GM12874 (cell line): ENCODE measurements at regions not wholly inside any gene's neighbourhood (a gene's known extent, or its start where the extent isn't known, plus 50 kb on each side); places are given as distances from the start of the nearest gene placed in this dataset.

Experiments used
- TF ChIP-seq, protein P1 (sequence below): IDR thresholded peaks from 2 replicates; pipeline ENCODE4 v1.5.1; 2011; ENCODE audit warnings: low read depth, mild to moderate bottlenecking, control low read depth, low read length, moderate library complexity; ENCODE audit not compliant: insufficient read depth

DNA sequence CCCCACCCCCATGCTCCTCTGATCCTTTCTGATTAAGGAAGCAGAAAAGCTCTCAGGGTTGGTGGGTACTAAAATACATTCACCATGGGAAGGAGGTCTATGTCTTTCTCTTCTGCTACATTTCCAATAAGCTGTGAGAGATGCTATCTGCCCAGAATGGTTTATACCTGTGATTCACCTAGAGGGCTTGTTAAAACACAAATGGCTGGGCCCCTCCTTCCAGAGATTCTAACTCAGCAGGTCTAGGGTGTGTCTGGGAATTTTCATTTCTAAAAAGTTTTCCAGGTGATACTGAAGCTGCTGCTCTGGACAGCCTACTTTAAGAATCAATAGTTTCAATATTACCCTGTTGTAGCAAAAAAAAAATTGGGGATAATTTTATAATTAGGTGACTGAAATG is 772.2 kb upstream of the ZEB2 start:
- TF ChIP-seq, protein P1, sequence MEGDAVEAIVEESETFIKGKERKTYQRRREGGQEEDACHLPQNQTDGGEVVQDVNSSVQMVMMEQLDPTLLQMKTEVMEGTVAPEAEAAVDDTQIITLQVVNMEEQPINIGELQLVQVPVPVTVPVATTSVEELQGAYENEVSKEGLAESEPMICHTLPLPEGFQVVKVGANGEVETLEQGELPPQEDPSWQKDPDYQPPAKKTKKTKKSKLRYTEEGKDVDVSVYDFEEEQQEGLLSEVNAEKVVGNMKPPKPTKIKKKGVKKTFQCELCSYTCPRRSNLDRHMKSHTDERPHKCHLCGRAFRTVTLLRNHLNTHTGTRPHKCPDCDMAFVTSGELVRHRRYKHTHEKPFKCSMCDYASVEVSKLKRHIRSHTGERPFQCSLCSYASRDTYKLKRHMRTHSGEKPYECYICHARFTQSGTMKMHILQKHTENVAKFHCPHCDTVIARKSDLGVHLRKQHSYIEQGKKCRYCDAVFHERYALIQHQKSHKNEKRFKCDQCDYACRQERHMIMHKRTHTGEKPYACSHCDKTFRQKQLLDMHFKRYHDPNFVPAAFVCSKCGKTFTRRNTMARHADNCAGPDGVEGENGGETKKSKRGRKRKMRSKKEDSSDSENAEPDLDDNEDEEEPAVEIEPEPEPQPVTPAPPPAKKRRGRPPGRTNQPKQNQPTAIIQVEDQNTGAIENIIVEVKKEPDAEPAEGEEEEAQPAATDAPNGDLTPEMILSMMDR = no peak

DNA sequence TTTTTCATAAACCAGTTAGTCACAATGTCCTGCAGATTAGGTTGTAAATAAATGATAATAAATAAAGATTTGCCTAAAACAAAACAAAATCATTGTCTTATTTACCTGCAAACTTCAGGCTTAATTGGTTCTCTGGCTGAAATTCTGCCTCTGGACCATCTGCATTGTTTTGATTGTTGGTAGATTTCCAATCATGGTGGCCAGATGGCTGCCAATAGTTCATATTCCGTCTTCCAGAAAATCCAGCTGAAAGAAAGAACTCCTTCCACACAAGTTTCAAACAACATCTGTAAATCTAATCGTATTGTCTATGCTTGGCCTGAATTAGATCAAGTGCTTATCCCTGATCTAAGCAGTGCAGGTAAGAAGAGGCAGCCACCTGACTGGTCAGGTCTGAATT is 771.1 kb upstream of the ZEB2 start:
- TF ChIP-seq, protein P1 = no peak

DNA sequence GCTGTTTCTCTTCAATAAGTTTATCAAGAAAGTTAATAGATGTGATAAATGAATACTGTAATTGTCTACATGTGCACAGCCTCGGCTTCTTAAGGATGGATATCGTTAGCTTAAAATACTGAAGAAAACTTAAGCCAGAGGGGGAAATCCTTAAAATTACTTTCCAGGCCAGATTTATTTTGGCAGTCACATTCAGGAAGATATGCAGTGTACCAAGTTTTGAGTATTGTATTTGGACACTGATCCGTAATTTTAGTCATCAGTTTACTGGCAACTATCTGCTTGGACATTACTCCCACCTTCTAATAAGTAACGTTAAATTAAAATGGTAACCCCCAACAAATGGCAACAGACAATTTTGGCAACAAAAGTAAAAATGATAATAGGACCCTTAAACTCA is 770.0 kb upstream of the ZEB2 start:
- TF ChIP-seq, protein P1 = no peak

DNA sequence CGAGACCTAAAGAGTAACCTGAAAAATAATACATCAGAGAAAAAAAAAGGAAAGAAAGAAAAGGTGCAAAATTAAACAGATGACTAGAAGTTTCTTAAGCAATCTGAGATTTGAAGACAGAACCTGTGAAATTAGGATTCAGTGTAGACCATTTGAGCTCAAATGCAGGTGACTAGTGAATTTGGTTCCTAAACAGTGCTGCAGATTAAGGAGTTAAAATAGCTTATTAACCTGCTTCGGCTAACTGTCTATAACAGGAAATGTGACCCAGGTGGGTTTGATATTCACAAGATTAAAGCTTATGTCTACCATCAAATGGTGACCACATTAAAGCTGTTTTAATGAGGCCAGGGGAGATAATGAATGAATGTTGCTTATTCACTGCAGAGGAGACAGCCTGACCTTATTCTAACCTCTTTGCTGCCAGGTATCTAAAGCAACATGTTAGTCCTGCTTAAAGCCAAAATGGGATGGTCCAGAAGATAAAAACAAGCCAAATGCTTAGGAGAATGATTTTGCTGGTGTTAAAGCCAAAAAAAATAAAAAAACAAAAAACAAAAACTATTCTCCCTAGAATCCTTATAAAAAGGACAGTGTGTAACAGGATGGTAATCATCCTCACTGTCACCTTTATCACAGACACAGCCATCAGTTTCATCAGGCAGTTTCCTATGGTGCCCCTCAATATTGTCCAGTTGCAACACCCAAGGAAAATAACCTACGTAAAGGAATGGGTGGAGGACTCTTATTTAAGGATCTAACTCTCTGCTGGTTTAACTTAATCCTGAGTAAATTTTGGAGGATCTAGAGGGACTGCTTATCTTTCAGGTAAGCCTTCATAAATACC is 769.0 kb upstream of the ZEB2 start:
- TF ChIP-seq, protein P1 = no peak

DNA sequence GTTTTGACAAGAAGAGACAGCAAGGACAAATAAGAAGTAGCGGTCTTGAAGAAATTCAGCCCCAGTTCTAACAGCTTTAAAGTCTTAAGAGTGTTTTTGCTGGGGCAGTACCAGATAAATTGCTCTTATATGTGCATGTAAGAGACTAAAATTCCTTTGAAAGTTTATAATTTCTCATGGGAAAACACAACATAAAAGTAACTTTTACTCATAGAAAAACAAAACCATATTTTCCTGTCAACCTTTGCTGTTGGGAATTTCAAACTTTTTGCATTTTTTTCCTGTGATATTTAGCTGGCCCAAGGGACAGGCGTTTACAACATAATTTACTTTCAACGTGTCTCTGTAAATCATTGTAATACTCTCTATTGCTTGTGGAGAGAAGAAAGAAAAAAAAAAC is 767.8 kb upstream of the ZEB2 start:
- TF ChIP-seq, protein P1 = no peak

DNA sequence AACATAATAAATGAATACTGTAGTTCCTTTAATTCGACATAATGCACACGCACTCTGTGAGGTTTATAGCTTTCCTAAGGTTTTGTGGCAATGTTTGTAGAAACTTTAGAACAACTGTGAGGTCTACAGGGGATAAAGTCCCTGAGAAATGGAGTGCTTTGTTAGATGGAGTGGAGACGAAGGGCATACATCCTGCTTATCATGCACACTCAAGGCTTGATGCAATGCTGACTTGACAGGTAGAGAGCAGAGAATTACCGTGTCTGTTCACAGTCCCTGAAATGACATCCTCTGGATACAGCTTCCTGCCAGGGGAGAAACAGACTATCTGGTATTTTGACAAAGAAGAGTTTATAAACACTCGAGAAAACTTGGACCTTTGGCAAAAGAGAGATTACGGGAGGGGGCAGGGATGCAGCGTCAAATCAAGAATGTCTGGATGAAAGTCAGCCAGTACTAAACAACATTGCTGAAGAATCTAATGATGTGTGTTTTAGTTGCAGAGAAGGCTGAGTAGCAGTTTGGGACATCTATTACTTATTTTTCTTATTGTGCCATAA is 766.9 kb upstream of the ZEB2 start:
- TF ChIP-seq, protein P1 = no peak

DNA sequence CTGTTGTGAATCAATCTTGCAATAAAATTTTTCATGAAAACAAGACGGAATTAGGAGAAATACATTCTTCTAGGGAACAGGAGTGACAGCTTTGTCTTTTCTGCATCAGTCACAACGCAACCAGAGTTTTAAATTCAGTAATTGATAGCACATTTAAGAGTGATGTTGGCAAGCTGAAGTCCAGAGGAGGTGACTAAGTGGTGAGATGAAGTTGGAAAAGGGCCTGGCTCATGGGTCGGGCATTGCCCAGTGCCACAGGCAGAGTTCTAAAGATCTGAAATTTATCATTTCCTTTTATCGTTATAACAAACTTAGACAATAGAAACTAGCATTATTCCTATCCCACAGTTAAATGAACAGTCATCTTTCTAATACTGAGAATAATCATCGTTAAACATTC is 764.6 kb upstream of the ZEB2 start:
- TF ChIP-seq, protein P1 = no peak
